GM12878 (cell line): ENCODE measurements at regions not wholly inside any gene's neighbourhood (a gene's known extent, or its start where the extent isn't known, plus 50 kb on each side); places are given as distances from the start of the nearest gene placed in this dataset.

Experiments used
- ASH2L ChIP-seq: fragments of 300-600, 200-600 bp; sonication (generic); IDR thresholded peaks from 2 replicates; pipeline ENCODE4 v1.6.1; 2017; ENCODE audit warnings: low read depth, mild to moderate bottlenecking, borderline replicate concordance
- EZH2 ChIP-seq: IDR thresholded peaks from 2 replicates; pipeline ENCODE4 v1.6.1; 2012; ENCODE audit warnings: low read depth, mild to moderate bottlenecking, control low read depth, inconsistent platforms, low read length, borderline replicate concordance; ENCODE audit not compliant: control insufficient read depth
- HDAC6 ChIP-seq: fragments of 200-600 bp; sonication (generic); IDR thresholded peaks from one replicate; pipeline ENCODE4 v1.8.0; 2017; ENCODE audit warnings: antibody characterized with exemption; ENCODE audit not compliant: unreplicated experiment
- JUND ChIP-seq: IDR thresholded peaks from 2 replicates; pipeline ENCODE4 v1.6.1; 2012; ENCODE audit warnings: low read depth, mild to moderate bottlenecking, low read length, improper control_type of control experiment, moderate library complexity
- NR2C2 ChIP-seq: IDR thresholded peaks from 2 replicates; pipeline ENCODE4 v1.6.1; 2011; ENCODE audit warnings: borderline replicate concordance, low read depth; ENCODE audit not compliant: control insufficient read depth, insufficient read length
- POLR2A ChIP-seq: IDR thresholded peaks from 2 replicates; pipeline ENCODE4 v1.6.1; 2011; ENCODE audit warnings: low read depth, mild to moderate bottlenecking, low read length
- POLR2AphosphoS5 ChIP-seq: IDR thresholded peaks from 2 replicates; pipeline ENCODE4 v1.6.1; 2011; ENCODE audit warnings: mild to moderate bottlenecking, low read length, inconsistent platforms
- RAD21 ChIP-seq: IDR thresholded peaks from 2 replicates; pipeline ENCODE4 v1.6.1; 2011; ENCODE audit warnings: mild to moderate bottlenecking, low read depth, low read length, moderate library complexity; ENCODE audit not compliant: insufficient read depth
- SIN3A ChIP-seq: IDR thresholded peaks from 2 replicates; pipeline ENCODE4 v1.6.1; 2012; ENCODE audit warnings: low read depth, low read length, improper control_type of control experiment
- SMARCA5 ChIP-seq: fragments of 450-650 bp; IDR thresholded peaks from 2 replicates; pipeline ENCODE4 v1.6.1; 2017; ENCODE audit warnings: mild to moderate bottlenecking
- TAF1 ChIP-seq: IDR thresholded peaks from 2 replicates; pipeline ENCODE4 v1.6.1; 2011; ENCODE audit warnings: mild to moderate bottlenecking, low read depth, low read length, borderline replicate concordance
- TCF3 ChIP-seq: IDR thresholded peaks from 2 replicates; pipeline ENCODE4 v1.6.1; 2012; ENCODE audit warnings: low read depth, mild to moderate bottlenecking, low read length, borderline replicate concordance; ENCODE audit not compliant: insufficient read depth
- TF ChIP-seq, protein P1 (sequence below), 3 experiments: IDR thresholded peaks in 2 of 3; conservative IDR thresholded peaks in 1 of 3; 2 replicates each; pipeline ENCODE4 v1.5.1; 2011; ENCODE audit warnings: low read depth in 3 of 3, low read length in 3 of 3, mild to moderate bottlenecking in 3 of 3, control low read depth in 2 of 3, moderate library complexity in 2 of 3, inconsistent platforms in 1 of 3, mixed read lengths in 1 of 3; ENCODE audit not compliant: control insufficient read depth in 2 of 3, insufficient read depth in 1 of 3; ENCODE audit errors: extremely low read depth in 1 of 3
- TF ChIP-seq, protein P2 (sequence below): fragments of 450-650 bp; IDR thresholded peaks from 2 replicates; pipeline ENCODE4 v1.6.1; 2017; ENCODE audit warnings: mild to moderate bottlenecking

DNA sequence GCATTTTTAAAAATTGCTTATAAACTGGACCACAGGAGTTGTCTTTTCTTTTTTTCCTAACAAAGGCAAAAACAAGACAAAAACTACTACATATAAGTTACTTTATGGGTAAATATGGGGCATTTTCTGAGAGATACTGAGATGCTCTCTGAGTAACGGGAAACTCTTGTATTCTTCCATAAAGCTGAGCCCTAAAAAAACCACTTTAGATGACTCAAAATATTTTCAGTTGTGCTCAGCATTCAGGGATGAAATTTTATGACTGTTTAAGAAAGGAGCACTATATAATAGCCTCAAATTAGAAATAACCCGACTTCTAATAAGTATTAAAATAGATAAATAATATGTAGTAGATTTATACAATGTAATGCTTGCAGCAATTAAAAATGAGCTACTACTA, 644.5 kb downstream of the KCTD16 start:
- no peak for TF ChIP-seq JUND
- TF ChIP-seq, protein P1, sequence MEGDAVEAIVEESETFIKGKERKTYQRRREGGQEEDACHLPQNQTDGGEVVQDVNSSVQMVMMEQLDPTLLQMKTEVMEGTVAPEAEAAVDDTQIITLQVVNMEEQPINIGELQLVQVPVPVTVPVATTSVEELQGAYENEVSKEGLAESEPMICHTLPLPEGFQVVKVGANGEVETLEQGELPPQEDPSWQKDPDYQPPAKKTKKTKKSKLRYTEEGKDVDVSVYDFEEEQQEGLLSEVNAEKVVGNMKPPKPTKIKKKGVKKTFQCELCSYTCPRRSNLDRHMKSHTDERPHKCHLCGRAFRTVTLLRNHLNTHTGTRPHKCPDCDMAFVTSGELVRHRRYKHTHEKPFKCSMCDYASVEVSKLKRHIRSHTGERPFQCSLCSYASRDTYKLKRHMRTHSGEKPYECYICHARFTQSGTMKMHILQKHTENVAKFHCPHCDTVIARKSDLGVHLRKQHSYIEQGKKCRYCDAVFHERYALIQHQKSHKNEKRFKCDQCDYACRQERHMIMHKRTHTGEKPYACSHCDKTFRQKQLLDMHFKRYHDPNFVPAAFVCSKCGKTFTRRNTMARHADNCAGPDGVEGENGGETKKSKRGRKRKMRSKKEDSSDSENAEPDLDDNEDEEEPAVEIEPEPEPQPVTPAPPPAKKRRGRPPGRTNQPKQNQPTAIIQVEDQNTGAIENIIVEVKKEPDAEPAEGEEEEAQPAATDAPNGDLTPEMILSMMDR (IDR thresholded peaks at IDR 0.05 in 2 of 3, conservative IDR thresholded peaks at IDR 0.05 in 1 of 3; ENCODE audit: control insufficient read depth in 2 of 3, extremely low read depth in 1 of 3, insufficient read depth in 1 of 3, low read depth in 3 of 3, low read length in 3 of 3): no peak
- TF ChIP-seq, protein P2, sequence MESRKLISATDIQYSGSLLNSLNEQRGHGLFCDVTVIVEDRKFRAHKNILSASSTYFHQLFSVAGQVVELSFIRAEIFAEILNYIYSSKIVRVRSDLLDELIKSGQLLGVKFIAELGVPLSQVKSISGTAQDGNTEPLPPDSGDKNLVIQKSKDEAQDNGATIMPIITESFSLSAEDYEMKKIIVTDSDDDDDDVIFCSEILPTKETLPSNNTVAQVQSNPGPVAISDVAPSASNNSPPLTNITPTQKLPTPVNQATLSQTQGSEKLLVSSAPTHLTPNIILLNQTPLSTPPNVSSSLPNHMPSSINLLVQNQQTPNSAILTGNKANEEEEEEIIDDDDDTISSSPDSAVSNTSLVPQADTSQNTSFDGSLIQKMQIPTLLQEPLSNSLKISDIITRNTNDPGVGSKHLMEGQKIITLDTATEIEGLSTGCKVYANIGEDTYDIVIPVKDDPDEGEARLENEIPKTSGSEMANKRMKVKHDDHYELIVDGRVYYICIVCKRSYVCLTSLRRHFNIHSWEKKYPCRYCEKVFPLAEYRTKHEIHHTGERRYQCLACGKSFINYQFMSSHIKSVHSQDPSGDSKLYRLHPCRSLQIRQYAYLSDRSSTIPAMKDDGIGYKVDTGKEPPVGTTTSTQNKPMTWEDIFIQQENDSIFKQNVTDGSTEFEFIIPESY: no peak
- TF ChIP-seq ASH2L: no peak
- no peak for TF ChIP-seq SIN3A
- TF ChIP-seq EZH2: no peak
- TF ChIP-seq POLR2AphosphoS5: no peak
- TF ChIP-seq HDAC6: no peak
- no peak for TF ChIP-seq POLR2A
- no peak for TF ChIP-seq SMARCA5
- no peak for TF ChIP-seq NR2C2
- TF ChIP-seq TAF1: no peak
- TF ChIP-seq TCF3: no peak
- no peak for TF ChIP-seq RAD21
